ENCODE measurements at regions not wholly inside any gene's neighbourhood (a gene's known extent, or its start where the extent isn't known, plus 50 kb on each side); places are given as distances from the start of the nearest gene placed in this dataset.

- Histone ChIP-seq H3K4me3 (ENCODE audit: low read length, poor library complexity, severe bottlenecking) (no peak overlapping the region), H3K9me2 (replicated peaks; ENCODE audit: low read depth, low read length) (no peaks in the 10 kb centered on the region), H3K4me2 (ENCODE audit: low read depth, low read length, poor library complexity, severe bottlenecking) (no peak overlapping the region), H3K27me3 (ENCODE audit: insufficient read depth, low read length, poor library complexity, severe bottlenecking) (no peaks in the 10 kb centered on the region), H3K9ac (ENCODE audit: low read depth, low read length, poor library complexity, severe bottlenecking) (no peak overlapping the region), H3K9me3 (ENCODE audit: insufficient read depth, low read depth, low read length) (no peaks in the 10 kb centered on the region), H4K20me1 (ENCODE audit: insufficient read depth, low read length, poor library complexity, severe bottlenecking) (no peaks in the 10 kb centered on the region), H2AFZ (ENCODE audit: low read length) (no peak overlapping the region), H3K36me3 (ENCODE audit: insufficient read depth, low read length) (no peaks in the 10 kb centered on the region), H3K79me2 (ENCODE audit: insufficient read depth, low read length) (no peaks in the 10 kb centered on the region), H3K4me1 (ENCODE audit: insufficient read depth, low read length, poor library complexity, severe bottlenecking) (no peaks in the 10 kb centered on the region), H3F3A (ENCODE audit: low read depth) (no peaks in the 10 kb centered on the region)
- TF ChIP-seq EZH2phosphoT487 (IDR thresholded peaks at IDR 0.05; ENCODE audit: borderline replicate concordance), result no peak
- TF ChIP-seq CTCF (conservative IDR thresholded peaks at IDR 0.05; ENCODE audit: low read length), result no peak
These were observed 72.6 kb upstream of the PGBD5 start for GRCh38 chr1:230498704-230499103.

DNA sequence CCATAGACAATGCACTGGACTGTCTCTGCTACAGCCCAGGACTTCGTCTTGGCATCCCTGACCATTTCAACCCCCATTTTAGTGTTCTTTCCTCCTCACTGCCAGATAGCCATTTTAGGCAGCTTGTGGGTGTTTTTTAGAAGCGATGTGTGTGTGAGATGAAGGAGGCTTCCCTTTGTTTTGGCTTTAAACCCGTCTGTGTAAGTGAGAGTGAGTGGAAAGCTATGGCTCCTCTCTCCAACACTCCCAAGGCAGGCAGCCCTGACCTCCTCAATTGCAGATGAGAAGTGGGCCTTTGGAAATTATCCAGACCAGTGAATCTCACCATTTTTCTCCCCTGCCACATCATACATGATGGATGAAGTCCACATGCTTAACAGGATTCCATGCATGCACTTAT, 70.3 kb upstream of the PGBD5 start:
- no peak overlapping the region for H2AFZ ChIP-seq (ENCODE audit: low read length)
- H3K4me3 ChIP-seq (ENCODE audit: low read length, poor library complexity, severe bottlenecking), result no peak overlapping the region
- H3K4me1 ChIP-seq (ENCODE audit: insufficient read depth, low read length, poor library complexity, severe bottlenecking), result no peaks in the 10 kb centered on the region
- H3K36me3 ChIP-seq (ENCODE audit: insufficient read depth, low read length), result no peaks in the 10 kb centered on the region
- no peaks in the 10 kb centered on the region for H3K27me3 ChIP-seq (ENCODE audit: insufficient read depth, low read length, poor library complexity, severe bottlenecking)
- H3F3A ChIP-seq (ENCODE audit: low read depth), result no peaks in the 10 kb centered on the region
- H3K9ac ChIP-seq (ENCODE audit: low read depth, low read length, poor library complexity, severe bottlenecking), result no peak overlapping the region
- no peak for TF ChIP-seq CTCF (conservative IDR thresholded peaks at IDR 0.05; ENCODE audit: low read length)
- no peak for TF ChIP-seq EZH2phosphoT487 (IDR thresholded peaks at IDR 0.05; ENCODE audit: borderline replicate concordance)
- no peaks in the 10 kb centered on the region for H3K9me2 ChIP-seq (replicated peaks; ENCODE audit: low read depth, low read length)
- no peaks in the 10 kb centered on the region for H3K9me3 ChIP-seq (ENCODE audit: insufficient read depth, low read depth, low read length)
- no peaks in the 10 kb centered on the region for H4K20me1 ChIP-seq (ENCODE audit: insufficient read depth, low read length, poor library complexity, severe bottlenecking)
- H3K4me2 ChIP-seq (ENCODE audit: low read depth, low read length, poor library complexity, severe bottlenecking), result no peak overlapping the region
- H3K79me2 ChIP-seq (ENCODE audit: insufficient read depth, low read length), result no peaks in the 10 kb centered on the region

DNA sequence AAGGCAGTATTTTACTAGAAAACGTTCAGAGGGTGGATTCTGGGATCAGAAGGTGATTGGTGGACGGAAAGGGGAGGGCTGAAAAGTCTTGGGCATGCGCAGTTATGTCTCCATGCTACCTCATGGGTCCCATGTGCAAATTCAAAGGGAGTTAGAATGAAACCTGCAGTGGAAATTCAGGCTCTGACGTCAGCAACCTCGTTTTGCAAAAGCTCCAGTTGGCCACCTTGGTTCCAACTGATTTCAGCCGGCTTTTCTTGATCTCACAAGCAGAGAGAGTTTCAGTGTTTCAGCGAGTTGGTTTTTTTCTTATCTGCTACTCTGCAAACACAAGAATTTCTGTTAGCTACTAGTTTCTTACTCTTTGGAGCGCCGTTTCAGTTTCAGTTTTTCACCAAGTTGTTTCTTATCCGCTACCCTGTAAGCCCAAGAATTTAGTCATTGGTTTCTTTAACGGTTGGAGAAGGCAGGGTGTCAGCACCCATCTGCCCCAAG, 69.8 kb upstream of the PGBD5 start:
- H3K9me3 ChIP-seq (ENCODE audit: insufficient read depth, low read depth, low read length), result no peaks in the 10 kb centered on the region
- H3K9ac ChIP-seq (ENCODE audit: low read depth, low read length, poor library complexity, severe bottlenecking), result no peak overlapping the region
- no peak overlapping the region for H3K4me2 ChIP-seq (ENCODE audit: low read depth, low read length, poor library complexity, severe bottlenecking)
- H3K36me3 ChIP-seq (ENCODE audit: insufficient read depth, low read length), result no peaks in the 10 kb centered on the region
- no peaks in the 10 kb centered on the region for H3F3A ChIP-seq (ENCODE audit: low read depth)
- no peaks in the 10 kb centered on the region for H3K9me2 ChIP-seq (replicated peaks; ENCODE audit: low read depth, low read length)
- no peaks in the 10 kb centered on the region for H4K20me1 ChIP-seq (ENCODE audit: insufficient read depth, low read length, poor library complexity, severe bottlenecking)
- H3K4me1 ChIP-seq (ENCODE audit: insufficient read depth, low read length, poor library complexity, severe bottlenecking), result no peaks in the 10 kb centered on the region
- H3K4me3 ChIP-seq (ENCODE audit: low read length, poor library complexity, severe bottlenecking), result no peak overlapping the region
- H3K79me2 ChIP-seq (ENCODE audit: insufficient read depth, low read length), result no peaks in the 10 kb centered on the region
- no peak overlapping the region for H2AFZ ChIP-seq (ENCODE audit: low read length)
- no peaks in the 10 kb centered on the region for H3K27me3 ChIP-seq (ENCODE audit: insufficient read depth, low read length, poor library complexity, severe bottlenecking)
- TF ChIP-seq CTCF (conservative IDR thresholded peaks at IDR 0.05; ENCODE audit: low read length), result no peak

All from Loucy (cell line).